SK-N-MC (cell line): ENCODE measurements at regions not wholly inside any gene's neighbourhood (a gene's known extent, or its start where the extent isn't known, plus 50 kb on each side); places are given as distances from the start of the nearest gene placed in this dataset.

Source experiments
- FOXP2 ChIP-seq: optimal IDR thresholded peaks from 2 replicates; pipeline ENCODE3; 2011; ENCODE audit warnings: mild to moderate bottlenecking, moderate library complexity; ENCODE audit not compliant: insufficient read depth; ENCODE audit errors: extremely low read length, control extremely low read depth
- POLR2AphosphoS5 ChIP-seq: IDR thresholded peaks from 2 replicates; pipeline ENCODE4 v1.6.1; 2012; ENCODE audit warnings: mild to moderate bottlenecking, low read depth, low read length, borderline replicate concordance

GRCh38 chr10:61096056-61096455, 152.1 kb upstream of the RHOBTB1 start:
- no peak for TF ChIP-seq FOXP2
- no peak for TF ChIP-seq POLR2AphosphoS5
